Inflammatory macrophage treated with lipopolysaccharide for 4 hours (primary cell): ENCODE measurements at regions not wholly inside any gene's neighbourhood (a gene's known extent, or its start where the extent isn't known, plus 50 kb on each side); places are given as distances from the start of the nearest gene placed in this dataset.
A peak's percentile ranks its signal among the peaks of the same experiment; 100 is the strongest.
"Not testable (repeated sequence)": the region's sequence is repeated elsewhere in the genome, so short reads cannot be mapped to it uniquely, and the experiment has no call there.

Experiments
- DNase-seq: peaks from one replicate; pipeline ENCODE4 v3.0.0-alpha.2; 2020

GRCh38 chr6:27825848-27826611, 86.2 kb downstream of the OR2B2 start:
- DNase-seq: not testable (repeated sequence)

DNA sequence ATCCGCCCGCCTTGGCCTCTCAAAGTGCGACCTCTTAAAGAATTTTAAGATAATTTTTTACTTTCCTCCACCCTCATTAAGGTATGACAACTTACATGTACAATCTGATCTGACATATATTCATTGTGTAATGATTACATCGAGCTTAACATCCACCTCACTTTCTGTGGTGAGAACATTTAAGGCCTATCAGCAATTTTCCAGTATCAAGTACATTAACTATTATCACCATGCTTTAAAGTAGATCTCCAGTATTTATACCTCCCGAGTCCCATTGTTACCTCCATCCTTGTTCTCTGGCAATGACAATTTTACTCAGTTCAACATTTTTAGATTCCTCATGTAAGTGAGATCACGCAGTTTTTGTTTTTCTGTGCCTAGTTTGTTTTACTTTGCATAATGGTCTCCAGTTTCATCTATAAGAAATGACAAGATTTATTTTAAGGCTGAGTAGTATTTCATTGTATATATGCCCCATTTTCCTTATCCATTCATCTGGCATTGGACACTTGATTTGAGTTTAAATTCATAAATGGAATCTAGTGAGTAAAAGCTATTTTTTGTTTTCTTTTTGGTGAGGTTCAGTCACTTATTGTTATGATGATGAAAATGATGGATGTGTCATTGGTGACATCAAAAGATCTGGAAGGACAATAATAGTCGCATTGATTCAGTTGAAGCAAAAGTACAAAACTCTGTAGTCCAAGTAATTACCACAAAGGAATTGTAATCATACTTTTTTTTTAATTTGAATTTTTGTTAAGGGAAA, 87.0 kb downstream of the OR2B2 start:
- DNase-seq: no peak

DNA sequence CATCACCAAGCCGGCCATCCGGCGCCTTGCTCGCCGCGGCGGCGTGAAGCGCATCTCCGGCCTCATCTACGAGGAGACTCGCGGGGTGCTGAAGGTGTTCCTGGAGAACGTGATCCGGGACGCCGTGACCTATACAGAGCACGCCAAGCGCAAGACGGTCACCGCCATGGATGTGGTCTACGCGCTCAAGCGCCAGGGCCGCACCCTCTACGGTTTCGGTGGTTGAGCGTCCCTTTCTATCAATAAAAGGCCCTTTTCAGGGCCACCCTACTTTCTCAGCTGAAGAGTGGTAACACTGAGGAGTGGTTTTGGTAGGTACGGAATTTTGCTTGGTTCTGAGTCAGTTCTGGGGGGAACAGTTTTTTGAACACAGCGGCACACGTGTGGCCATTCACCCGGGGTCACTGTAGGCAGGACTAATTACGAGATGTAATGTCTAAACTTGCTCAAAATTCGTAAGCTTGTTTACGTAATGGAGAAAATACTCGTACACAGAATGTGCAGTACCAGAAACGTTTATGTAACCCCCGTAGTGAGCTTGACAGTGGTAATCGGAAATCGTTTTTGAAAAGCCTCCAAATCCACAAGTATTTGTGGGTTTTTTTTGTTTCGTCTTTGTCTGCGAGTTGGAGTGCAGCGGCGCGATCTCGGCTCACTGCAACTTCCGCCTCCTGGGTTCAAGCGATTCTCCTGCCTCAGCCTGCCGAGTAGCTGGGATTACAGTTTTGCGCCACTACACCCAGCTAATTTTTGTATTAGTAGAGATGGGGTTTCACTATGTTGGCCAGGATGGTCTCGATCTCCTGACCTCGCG, 87.8 kb downstream of the OR2B2 start:
- peak; percentile 55 for DNase-seq

DNA sequence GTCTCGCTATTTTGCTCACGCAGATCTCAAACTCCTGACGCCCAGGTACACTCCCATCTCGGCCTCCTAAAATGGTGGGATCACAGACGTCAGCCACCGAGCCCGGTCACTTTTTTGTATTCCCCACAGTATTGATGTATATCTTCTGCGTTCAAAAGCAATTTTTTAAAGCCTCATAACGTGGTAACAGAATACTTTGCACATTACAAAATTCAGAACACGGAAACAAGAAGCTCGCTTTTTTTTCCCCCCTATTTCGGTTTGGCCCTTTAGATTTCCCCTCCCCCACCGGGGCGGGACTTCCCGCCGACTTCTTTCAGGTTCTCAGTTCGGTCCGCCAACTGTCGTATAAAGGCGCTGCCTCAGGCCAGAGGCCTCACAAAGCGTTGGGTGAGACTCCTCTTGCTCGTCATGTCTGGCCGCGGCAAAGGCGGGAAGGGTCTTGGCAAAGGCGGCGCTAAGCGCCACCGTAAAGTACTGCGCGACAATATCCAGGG, 88.4 kb downstream of the OR2B2 start:
- DNase-seq: not testable (repeated sequence)

DNA sequence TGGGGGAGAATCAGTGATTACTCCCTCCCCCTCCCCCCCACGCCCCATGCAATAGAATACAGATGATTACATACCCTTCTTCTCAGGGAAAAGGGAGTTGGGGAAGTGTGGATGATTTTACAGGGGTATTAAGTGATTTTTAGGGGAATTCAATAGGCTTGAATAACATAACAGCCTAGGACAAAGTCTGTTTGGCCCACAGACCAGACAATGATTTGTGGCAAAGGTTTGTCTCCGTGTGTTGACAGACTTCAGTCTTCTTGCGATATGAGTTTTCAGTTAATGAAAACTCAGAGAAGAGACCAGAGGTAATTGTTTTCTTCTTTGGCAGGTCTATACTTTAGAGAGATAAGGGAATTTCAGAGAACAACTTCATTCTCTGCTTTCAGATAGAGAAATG, 95.3 kb downstream of the OR2B2 start:
- DNase-seq: no peak

- DNase-seq: peak; percentile 88
Observed at GRCh38 chr6:27814665-27815424, 97.4 kb downstream of the OR2B2 start.

GRCh38 chr6:27814415-27814664, 97.9 kb downstream of the OR2B2 start:
- DNase-seq: not testable (repeated sequence)

GRCh38 chr6:27812805-27813492, 99.2 kb downstream of the OR2B2 start:
- no peak for DNase-seq

DNA sequence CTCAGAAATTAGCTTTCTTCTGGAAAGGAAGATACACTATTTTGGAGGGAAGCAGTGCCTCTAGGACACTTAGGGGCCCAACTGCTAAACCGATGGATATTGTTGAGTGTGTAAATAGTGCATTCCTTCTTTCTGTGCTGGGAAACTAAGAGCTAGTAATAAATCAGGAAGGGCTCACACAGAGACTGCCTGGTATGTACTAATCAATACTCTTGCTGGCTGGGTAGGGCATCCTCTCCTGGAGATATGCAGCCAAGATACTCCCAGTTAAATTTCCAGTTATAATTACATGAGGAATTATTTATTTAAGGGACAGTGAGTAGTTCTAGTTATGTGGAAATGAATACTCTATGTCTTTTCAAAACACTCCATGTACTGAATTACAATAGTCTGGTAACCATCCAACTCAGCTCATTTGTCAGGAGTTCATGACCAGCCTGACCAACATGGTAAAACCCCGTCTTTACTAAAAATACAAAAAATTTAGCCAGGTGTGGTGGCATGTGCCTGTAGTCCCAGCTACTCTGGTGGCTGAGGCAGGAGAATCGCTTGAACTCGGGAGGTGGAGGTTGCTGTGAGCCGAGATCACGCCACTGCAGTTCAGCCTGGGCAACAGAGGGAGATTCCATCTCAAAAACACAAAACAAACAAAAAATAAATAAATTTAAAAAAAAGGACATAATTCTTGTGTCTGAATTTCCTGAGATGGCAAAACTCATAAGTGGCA, 100.0 kb downstream of the OR2B2 start:
- no peak for DNase-seq

DNA sequence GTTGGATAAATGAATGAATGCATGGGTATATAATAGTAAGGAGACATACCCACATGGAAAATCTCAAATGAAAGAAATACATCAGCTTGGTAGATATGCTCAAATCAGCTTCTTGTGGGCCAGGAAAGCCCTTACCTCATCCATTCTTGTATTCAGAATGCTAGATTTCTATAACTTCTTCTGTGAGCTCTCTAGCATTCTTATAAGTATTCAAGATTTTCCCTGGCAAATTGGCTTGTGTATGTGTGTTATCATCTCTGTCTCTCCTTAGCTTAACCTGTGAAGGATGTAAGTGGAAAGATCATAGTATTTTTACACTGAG, 100.8 kb downstream of the OR2B2 start:
- no peak for DNase-seq

GRCh38 chr6:27810768-27811450, 101.3 kb downstream of the OR2B2 start:
- DNase-seq: no peak

DNA sequence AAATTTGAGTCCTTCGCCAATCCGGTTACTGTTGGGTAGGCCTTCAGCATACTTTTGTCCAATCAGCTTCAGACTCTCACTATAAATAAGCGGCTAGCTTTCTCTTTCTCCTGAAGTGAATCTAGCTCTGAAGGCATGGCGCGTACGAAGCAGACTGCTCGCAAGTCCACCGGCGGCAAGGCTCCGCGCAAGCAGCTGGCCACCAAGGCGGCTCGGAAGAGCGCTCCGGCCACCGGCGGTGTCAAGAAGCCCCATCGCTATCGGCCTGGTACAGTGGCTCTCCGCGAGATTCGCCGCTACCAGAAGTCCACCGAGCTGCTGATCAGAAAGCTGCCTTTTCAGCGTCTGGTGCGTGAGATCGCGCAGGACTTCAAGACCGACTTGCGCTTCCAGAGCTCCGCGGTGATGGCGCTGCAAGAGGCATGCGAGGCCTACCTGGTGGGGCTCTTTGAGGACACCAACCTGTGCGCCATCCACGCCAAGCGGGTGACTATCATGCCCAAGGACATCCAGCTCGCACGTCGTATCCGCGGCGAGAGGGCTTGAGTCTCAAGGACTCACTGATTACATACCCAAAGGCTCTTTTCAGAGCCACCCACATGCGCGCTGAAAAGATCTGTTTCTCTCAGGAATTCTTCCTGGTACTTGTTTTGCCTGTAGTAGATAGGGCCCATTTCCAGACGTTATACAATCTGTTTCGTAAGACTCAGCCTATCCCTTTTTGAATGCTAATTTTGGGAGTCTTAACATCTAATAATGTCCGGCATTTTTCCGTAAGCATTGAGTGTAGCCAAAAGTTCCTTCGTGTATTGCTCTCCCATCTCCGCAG, 102.0 kb downstream of the OR2B2 start:
- DNase-seq: peak; percentile 97

DNA sequence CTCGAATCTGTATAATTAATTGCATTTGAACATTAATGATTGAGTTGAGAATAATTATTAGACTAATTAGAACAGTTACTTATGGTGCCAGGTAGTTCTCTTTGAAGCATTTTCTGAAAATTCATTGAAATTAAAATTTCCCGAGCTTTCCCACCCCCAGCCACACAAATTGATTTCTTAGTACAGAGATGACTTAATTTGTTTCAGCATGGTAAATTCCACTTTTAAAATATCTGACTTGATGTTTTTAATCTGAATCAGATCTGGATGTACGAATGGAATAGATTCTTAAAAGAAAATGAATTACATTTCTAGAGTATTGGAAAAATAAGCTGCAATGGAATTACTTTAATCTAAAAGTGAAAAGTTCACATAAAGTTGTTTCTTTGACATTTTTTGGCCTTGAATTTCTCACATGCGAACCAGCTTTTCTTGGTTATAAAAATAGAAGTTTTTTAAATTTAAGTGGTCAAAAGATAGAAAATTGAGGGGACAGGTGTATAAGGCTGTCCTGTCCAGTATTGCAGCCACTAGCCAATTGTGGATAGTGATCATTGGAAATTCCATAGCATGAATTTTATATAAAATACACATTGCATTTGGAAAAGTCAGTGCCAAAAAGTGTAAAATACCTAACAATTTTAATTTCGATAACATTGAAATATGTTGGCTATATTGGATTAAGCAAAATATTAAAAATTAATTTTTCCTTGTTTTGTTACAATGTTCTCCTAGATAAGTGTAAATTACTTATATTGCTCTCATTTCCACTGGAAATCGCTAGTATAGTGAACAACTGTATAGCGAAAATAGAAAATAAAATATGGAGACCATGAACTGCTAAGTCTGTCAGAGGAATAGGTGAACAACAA, 102.9 kb downstream of the OR2B2 start:
- no peak for DNase-seq

GRCh38 chr6:27808242-27809066, 103.7 kb downstream of the OR2B2 start:
- peak; percentile 15 for DNase-seq

DNA sequence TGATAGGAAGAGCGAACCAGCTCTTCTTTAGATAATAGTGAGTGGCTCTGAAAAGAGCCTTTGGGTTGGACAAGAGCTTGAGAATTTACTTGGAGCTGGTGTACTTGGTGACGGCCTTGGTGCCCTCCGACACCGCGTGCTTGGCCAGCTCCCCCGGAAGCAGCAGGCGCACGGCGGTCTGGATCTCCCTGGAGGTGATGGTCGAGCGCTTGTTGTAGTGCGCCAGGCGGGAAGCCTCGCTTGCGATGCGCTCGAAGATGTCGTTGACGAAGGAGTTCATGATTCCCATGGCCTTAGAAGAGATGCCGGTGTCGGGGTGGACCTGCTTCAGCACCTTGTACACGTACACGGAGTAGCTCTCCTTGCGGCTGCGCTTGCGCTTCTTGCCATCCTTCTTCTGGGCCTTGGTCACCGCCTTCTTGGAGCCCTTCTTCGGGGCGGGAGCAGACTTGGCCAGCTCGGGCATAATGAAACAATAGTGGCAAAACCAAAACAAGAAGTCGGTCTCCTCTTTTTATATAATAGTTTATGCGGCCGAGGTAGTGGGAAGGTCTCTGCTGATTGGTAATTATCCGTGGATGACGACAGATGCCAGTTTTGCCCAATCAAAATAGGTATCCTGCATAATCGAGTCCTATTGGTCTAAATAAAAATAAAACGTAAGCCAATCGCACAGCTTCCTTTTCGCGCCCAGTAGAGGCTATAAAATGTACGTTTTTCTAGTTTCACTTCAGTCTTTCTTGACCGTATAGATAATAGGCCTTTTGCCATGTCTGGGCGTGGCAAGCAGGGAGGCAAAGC, 104.6 kb downstream of the OR2B2 start:
- DNase-seq: peak; percentile 96

- peak; percentile 31 for DNase-seq
Observed at GRCh38 chr6:27806981-27807440, 105.2 kb downstream of the OR2B2 start.

GRCh38 chr6:27805347-27805746, 106.8 kb downstream of the OR2B2 start:
- DNase-seq: no peak
